H9 (cell line): ENCODE measurements at regions not wholly inside any gene's neighbourhood (a gene's known extent, or its start where the extent isn't known, plus 50 kb on each side); places are given as distances from the start of the nearest gene placed in this dataset.
A peak's percentile ranks its signal among the peaks of the same experiment; 100 is the strongest.
"Not testable (repeated sequence)": the region's sequence is repeated elsewhere in the genome, so short reads cannot be mapped to it uniquely, and the experiment has no call there.

Experiments used
- DNase-seq: peaks from one replicate; pipeline ENCODE4 v3.0.0-alpha.2; 2017
- H2AFZ ChIP-seq: one replicate; pipeline ENCODE4 v1.6.1; 2013; ENCODE audit warnings: mild to moderate bottlenecking, low read length, control low read depth, moderate library complexity
- H2AK5ac ChIP-seq: 2 replicates; pipeline ENCODE4 v1.6.1; 2013; ENCODE audit warnings: low read length, control low read depth, mixed read lengths; ENCODE audit not compliant: insufficient read length
- H2BK120ac ChIP-seq: one replicate; pipeline ENCODE4 v1.6.1; 2013; ENCODE audit warnings: low read depth, mild to moderate bottlenecking, low read length, control low read depth, inconsistent platforms; ENCODE audit not compliant: poor library complexity, severe bottlenecking
- H2BK12ac ChIP-seq: 2 replicates; pipeline ENCODE4 v1.6.1; 2013; ENCODE audit warnings: low read length, control low read depth, mixed read lengths, low read depth; ENCODE audit not compliant: insufficient read length
- H2BK15ac ChIP-seq: 2 replicates; pipeline ENCODE4 v1.6.1; 2013; ENCODE audit warnings: low read depth, low read length, control low read depth
- H2BK20ac ChIP-seq: one replicate; pipeline ENCODE4 v1.6.1; 2013; ENCODE audit warnings: low read depth, mild to moderate bottlenecking, low read length, control low read depth, inconsistent platforms; ENCODE audit not compliant: poor library complexity, severe bottlenecking
- H2BK5ac ChIP-seq: 2 replicates; pipeline ENCODE4 v1.6.1; 2013; ENCODE audit warnings: low read length, control low read depth, mixed read lengths; ENCODE audit not compliant: insufficient read length
- H3K14ac ChIP-seq: 2 replicates; pipeline ENCODE4 v1.6.1; 2013; ENCODE audit warnings: low read length, control low read depth; ENCODE audit not compliant: insufficient read depth
- H3K18ac ChIP-seq: 2 replicates; pipeline ENCODE4 v1.6.1; 2013; ENCODE audit warnings: low read depth, mild to moderate bottlenecking, mixed read lengths, low read length, control low read depth; ENCODE audit not compliant: insufficient read length
- H3K23ac ChIP-seq: 2 replicates; pipeline ENCODE4 v1.6.1; 2013; ENCODE audit warnings: low read length, control low read depth, mixed read lengths, low read depth; ENCODE audit not compliant: insufficient read length
- H3K23me2 ChIP-seq: 2 replicates; pipeline ENCODE4 v1.6.1; 2013; ENCODE audit warnings: low read depth, mild to moderate bottlenecking, mixed read lengths, low read length, control low read depth; ENCODE audit not compliant: insufficient read length, poor library complexity, severe bottlenecking
- H3K27ac ChIP-seq: 2 replicates; pipeline ENCODE4 v1.5.1; 2013; ENCODE audit warnings: low read length, control low read depth, mixed read lengths, low read depth; ENCODE audit not compliant: insufficient read length
- H3K27me3 ChIP-seq: 2 replicates; pipeline ENCODE4 v1.6.1; 2013; ENCODE audit warnings: low read length, control low read depth, inconsistent platforms; ENCODE audit not compliant: insufficient read depth
- H3K4ac ChIP-seq: 2 replicates; pipeline ENCODE4 v1.6.1; 2013; ENCODE audit warnings: low read depth, mild to moderate bottlenecking, control low read depth, inconsistent platforms, low read length, moderate library complexity
- H3K4me1 ChIP-seq: 2 replicates; pipeline ENCODE4 v1.6.1; 2013; ENCODE audit warnings: low read length, control low read depth, inconsistent platforms; ENCODE audit not compliant: insufficient read depth
- H3K4me2 ChIP-seq: 2 replicates; pipeline ENCODE4 v1.6.1; 2013; ENCODE audit warnings: low read length, control low read depth, mixed read lengths; ENCODE audit not compliant: insufficient read length, insufficient read depth
- H3K56ac ChIP-seq: 2 replicates; pipeline ENCODE4 v1.6.1; 2013; ENCODE audit warnings: low read depth, mild to moderate bottlenecking, mixed read lengths, low read length, control low read depth; ENCODE audit not compliant: insufficient read length
- H3K79me1 ChIP-seq: 2 replicates; pipeline ENCODE4 v1.6.1; 2013; ENCODE audit warnings: low read depth, mild to moderate bottlenecking, moderate library complexity, low read length, control low read depth, inconsistent platforms; ENCODE audit not compliant: insufficient read depth, poor library complexity, severe bottlenecking
- H3K79me2 ChIP-seq: 2 replicates; pipeline ENCODE4 v1.6.1; 2013; ENCODE audit warnings: low read length, control low read depth, inconsistent platforms; ENCODE audit not compliant: insufficient read depth
- H3K9ac ChIP-seq: 2 replicates; pipeline ENCODE4 v1.6.1; 2013; ENCODE audit warnings: low read length, control low read depth, mixed read lengths; ENCODE audit not compliant: insufficient read length; ENCODE audit errors: extremely low read depth
- H3K9me3 ChIP-seq: one replicate; pipeline ENCODE4 v1.6.1; 2013; ENCODE audit warnings: low read depth, low read length, inconsistent platforms; ENCODE audit not compliant: control insufficient read depth
- H3T11ph ChIP-seq: one replicate; pipeline ENCODE4 v1.6.1; 2013; ENCODE audit warnings: mild to moderate bottlenecking, low read length, control low read depth, inconsistent platforms
- H4K20me1 ChIP-seq: one replicate; pipeline ENCODE4 v1.6.1; 2013; ENCODE audit not compliant: control insufficient read depth, insufficient read length, insufficient read depth
- H4K5ac ChIP-seq: 2 replicates; pipeline ENCODE4 v1.6.1; 2013; ENCODE audit warnings: low read depth, mild to moderate bottlenecking, mixed read lengths, low read length, control low read depth; ENCODE audit not compliant: insufficient read length
- H4K8ac ChIP-seq: replicated peaks from 2 replicates; pipeline ENCODE4 v1.6.1; 2013; ENCODE audit warnings: low read length, control low read depth, mixed read lengths, low read depth; ENCODE audit not compliant: insufficient read length
- H4K91ac ChIP-seq: 2 replicates; pipeline ENCODE4 v1.6.1; 2013; ENCODE audit warnings: low read depth, mild to moderate bottlenecking, moderate library complexity, mixed read lengths, low read length, control low read depth; ENCODE audit not compliant: insufficient read length
- H3K27ac Mint-ChIP-seq, 3 experiments: 2 replicates in 2 of 3; 3 replicates in 1 of 3; pipeline ENCODE4 v1.8.0; 2020 to 2021; ENCODE audit warnings: mixed read lengths in 3 of 3, mild to moderate bottlenecking in 1 of 3, moderate library complexity in 1 of 3
- H3K27me3 Mint-ChIP-seq: 2 replicates; pipeline ENCODE4 v1.8.0; 2021; ENCODE audit warnings: low read depth, mild to moderate bottlenecking, moderate library complexity, mixed read lengths
- H3K36me3 Mint-ChIP-seq, 3 experiments: 2 replicates in 2 of 3; 3 replicates in 1 of 3; pipeline ENCODE4 v1.8.0; 2020 to 2021; ENCODE audit warnings: low read depth in 3 of 3, mixed read lengths in 3 of 3; ENCODE audit not compliant: insufficient read depth in 1 of 3
- H3K4me1 Mint-ChIP-seq, 2 experiments: 2 replicates each; pipeline ENCODE4 v1.8.0; 2020; ENCODE audit warnings: mixed read lengths in 2 of 2
- H3K4me3 Mint-ChIP-seq, 2 experiments: 2 replicates in 1 of 2; 3 replicates in 1 of 2; pipeline ENCODE4 v1.8.0; 2020 to 2021; ENCODE audit warnings: mild to moderate bottlenecking in 2 of 2, mixed read lengths in 2 of 2, moderate library complexity in 1 of 2
- H3K9me3 Mint-ChIP-seq, 2 experiments: 2 replicates in 1 of 2; 3 replicates in 1 of 2; pipeline ENCODE4 v1.8.0; 2020; ENCODE audit warnings: mild to moderate bottlenecking in 2 of 2, mixed read lengths in 2 of 2, moderate library complexity in 1 of 2
- WGBS: extraction: QIAGEN DNeasy Blood & Tissue Kit; methylation state at CpG from one replicate; pipeline ENCODE4 v1.1.7; 2013; ENCODE audit warnings: missing lambda C conversion rate, low lambda C conversion rate, mixed read lengths; ENCODE audit not compliant: insufficient read length; ENCODE audit errors: extremely low coverage; 5-methylcytosine and 5-hydroxymethylcytosine counted together
- TF ChIP-seq, protein P1 (sequence below): fragments of 200-600 bp; sonication (generic); conservative IDR thresholded peaks from 3 replicates; pipeline ENCODE4 v1.8.0; 2021; ENCODE audit warnings: antibody characterized with exemption, mild to moderate bottlenecking

- Mint-ChIP-seq H3K27me3 (peaks cover 26% of the 10 kb centered on the region), H3K9me3 (no peaks in the 10 kb centered on the region), H3K4me3 (no peak overlapping the region), H3K4me1 (peaks cover 0 to 3% of the 10 kb centered on the region in 2 experiments; a peak in 2 of 4 replicates), H3K27ac (no peak overlapping the region), H3K36me3 (no peaks in the 10 kb centered on the region)
- no peak overlapping the region for H3K18ac ChIP-seq
- H3K9ac ChIP-seq: no peak overlapping the region
- no peak overlapping the region for H3K27ac ChIP-seq
- H3K4me1 ChIP-seq: no peaks in the 10 kb centered on the region
- no peak overlapping the region for H2AFZ ChIP-seq
- H2BK20ac ChIP-seq: no peak overlapping the region
- H2BK12ac ChIP-seq: no peak overlapping the region
- no peak overlapping the region for H4K8ac ChIP-seq
- H2BK5ac ChIP-seq: no peak overlapping the region
- H3K4me2 ChIP-seq: no peak overlapping the region
- no peak overlapping the region for H2AK5ac ChIP-seq
- H3K79me1 ChIP-seq: no peaks in the 10 kb centered on the region
- H2BK120ac ChIP-seq: no peak overlapping the region
- no peak overlapping the region for H3K23ac ChIP-seq
- H3K4ac ChIP-seq: no peak overlapping the region
- H3K23me2 ChIP-seq: no peaks in the 10 kb centered on the region
- TF ChIP-seq, protein P1, sequence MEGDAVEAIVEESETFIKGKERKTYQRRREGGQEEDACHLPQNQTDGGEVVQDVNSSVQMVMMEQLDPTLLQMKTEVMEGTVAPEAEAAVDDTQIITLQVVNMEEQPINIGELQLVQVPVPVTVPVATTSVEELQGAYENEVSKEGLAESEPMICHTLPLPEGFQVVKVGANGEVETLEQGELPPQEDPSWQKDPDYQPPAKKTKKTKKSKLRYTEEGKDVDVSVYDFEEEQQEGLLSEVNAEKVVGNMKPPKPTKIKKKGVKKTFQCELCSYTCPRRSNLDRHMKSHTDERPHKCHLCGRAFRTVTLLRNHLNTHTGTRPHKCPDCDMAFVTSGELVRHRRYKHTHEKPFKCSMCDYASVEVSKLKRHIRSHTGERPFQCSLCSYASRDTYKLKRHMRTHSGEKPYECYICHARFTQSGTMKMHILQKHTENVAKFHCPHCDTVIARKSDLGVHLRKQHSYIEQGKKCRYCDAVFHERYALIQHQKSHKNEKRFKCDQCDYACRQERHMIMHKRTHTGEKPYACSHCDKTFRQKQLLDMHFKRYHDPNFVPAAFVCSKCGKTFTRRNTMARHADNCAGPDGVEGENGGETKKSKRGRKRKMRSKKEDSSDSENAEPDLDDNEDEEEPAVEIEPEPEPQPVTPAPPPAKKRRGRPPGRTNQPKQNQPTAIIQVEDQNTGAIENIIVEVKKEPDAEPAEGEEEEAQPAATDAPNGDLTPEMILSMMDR: no peak
- H3K9me3 ChIP-seq: no peaks in the 10 kb centered on the region
- H3K56ac ChIP-seq: no peak overlapping the region
- H4K91ac ChIP-seq: no peak overlapping the region
- no peak overlapping the region for H2BK15ac ChIP-seq
- H4K20me1 ChIP-seq: no peaks in the 10 kb centered on the region
- no peak overlapping the region for H3K14ac ChIP-seq
- no peaks in the 10 kb centered on the region for H3K79me2 ChIP-seq
- H3K27me3 ChIP-seq: no peaks in the 10 kb centered on the region
- DNase-seq: peak; percentile 5
- no peak overlapping the region for H3T11ph ChIP-seq
- WGBS: no CpG with 5 or more reads among the region's 5 CpGs
- H4K5ac ChIP-seq: no peak overlapping the region
Measured at GRCh38 chr14:76298896-76299295, 77.0 kb upstream of the ESRRB start.

DNA sequence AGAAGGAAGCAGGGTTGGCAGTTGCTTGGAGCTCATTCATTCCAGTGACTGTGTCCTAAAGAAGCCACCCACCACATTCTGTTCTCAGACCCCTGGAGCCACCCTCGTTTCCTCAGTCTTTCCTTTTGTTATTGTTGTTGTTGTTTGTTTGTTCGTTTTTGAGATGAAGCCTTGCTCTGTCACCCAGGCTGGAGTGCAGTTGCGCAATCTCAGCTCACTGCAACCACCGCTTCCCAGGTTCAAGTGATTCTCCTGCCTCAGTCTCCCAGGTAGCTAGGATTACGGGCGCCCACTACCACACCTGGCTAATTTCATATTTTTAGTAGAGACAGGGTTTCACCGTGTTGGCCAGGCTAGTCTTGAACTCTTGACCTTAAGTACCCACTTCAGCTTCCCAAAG is 72.7 kb upstream of the ESRRB start:
- H3K9me3 ChIP-seq, H4K91ac ChIP-seq, H3K23me2 ChIP-seq, H2BK12ac ChIP-seq, H2BK5ac ChIP-seq, H3T11ph ChIP-seq, H3K4me3 Mint-ChIP-seq, H3K9ac ChIP-seq, H2BK120ac ChIP-seq, H3K23ac ChIP-seq, H4K5ac ChIP-seq, H2AFZ ChIP-seq, H2BK15ac ChIP-seq, H3K79me2 ChIP-seq, H3K27me3 ChIP-seq, H2BK20ac ChIP-seq, H3K4ac ChIP-seq, H3K4me1 ChIP-seq, H3K14ac ChIP-seq, H4K8ac ChIP-seq, H3K27ac ChIP-seq, DNase-seq, H3K4me1 Mint-ChIP-seq, H3K56ac ChIP-seq, H3K18ac ChIP-seq, H2AK5ac ChIP-seq, H3K9me3 Mint-ChIP-seq, H3K79me1 ChIP-seq, H4K20me1 ChIP-seq, H3K4me2 ChIP-seq, H3K27ac Mint-ChIP-seq, H3K36me3 Mint-ChIP-seq: not testable (repeated sequence)
- WGBS: no CpG with 5 or more reads among the region's 7 CpGs
- H3K27me3 Mint-ChIP-seq: peaks cover 36% of the 10 kb centered on the region
